ENCODE measurements at regions not wholly inside any gene's neighbourhood (a gene's known extent, or its start where the extent isn't known, plus 50 kb on each side); places are given as distances from the start of the nearest gene placed in this dataset.

GRCh38 chr21:38139380-38140168 is 117.2 kb upstream of the KCNJ15 start:
- TF ChIP-seq, protein P1, sequence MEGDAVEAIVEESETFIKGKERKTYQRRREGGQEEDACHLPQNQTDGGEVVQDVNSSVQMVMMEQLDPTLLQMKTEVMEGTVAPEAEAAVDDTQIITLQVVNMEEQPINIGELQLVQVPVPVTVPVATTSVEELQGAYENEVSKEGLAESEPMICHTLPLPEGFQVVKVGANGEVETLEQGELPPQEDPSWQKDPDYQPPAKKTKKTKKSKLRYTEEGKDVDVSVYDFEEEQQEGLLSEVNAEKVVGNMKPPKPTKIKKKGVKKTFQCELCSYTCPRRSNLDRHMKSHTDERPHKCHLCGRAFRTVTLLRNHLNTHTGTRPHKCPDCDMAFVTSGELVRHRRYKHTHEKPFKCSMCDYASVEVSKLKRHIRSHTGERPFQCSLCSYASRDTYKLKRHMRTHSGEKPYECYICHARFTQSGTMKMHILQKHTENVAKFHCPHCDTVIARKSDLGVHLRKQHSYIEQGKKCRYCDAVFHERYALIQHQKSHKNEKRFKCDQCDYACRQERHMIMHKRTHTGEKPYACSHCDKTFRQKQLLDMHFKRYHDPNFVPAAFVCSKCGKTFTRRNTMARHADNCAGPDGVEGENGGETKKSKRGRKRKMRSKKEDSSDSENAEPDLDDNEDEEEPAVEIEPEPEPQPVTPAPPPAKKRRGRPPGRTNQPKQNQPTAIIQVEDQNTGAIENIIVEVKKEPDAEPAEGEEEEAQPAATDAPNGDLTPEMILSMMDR (IDR thresholded peaks at IDR 0.05) = no peak
- TF ChIP-seq TCF7L2 (IDR thresholded peaks at IDR 0.05; ENCODE audit: low read depth, low read length) (no peak), POLR2AphosphoS5 (IDR thresholded peaks at IDR 0.05; ENCODE audit: low read depth, low read length) (no peak)
- TF ChIP-seq, protein P2, sequence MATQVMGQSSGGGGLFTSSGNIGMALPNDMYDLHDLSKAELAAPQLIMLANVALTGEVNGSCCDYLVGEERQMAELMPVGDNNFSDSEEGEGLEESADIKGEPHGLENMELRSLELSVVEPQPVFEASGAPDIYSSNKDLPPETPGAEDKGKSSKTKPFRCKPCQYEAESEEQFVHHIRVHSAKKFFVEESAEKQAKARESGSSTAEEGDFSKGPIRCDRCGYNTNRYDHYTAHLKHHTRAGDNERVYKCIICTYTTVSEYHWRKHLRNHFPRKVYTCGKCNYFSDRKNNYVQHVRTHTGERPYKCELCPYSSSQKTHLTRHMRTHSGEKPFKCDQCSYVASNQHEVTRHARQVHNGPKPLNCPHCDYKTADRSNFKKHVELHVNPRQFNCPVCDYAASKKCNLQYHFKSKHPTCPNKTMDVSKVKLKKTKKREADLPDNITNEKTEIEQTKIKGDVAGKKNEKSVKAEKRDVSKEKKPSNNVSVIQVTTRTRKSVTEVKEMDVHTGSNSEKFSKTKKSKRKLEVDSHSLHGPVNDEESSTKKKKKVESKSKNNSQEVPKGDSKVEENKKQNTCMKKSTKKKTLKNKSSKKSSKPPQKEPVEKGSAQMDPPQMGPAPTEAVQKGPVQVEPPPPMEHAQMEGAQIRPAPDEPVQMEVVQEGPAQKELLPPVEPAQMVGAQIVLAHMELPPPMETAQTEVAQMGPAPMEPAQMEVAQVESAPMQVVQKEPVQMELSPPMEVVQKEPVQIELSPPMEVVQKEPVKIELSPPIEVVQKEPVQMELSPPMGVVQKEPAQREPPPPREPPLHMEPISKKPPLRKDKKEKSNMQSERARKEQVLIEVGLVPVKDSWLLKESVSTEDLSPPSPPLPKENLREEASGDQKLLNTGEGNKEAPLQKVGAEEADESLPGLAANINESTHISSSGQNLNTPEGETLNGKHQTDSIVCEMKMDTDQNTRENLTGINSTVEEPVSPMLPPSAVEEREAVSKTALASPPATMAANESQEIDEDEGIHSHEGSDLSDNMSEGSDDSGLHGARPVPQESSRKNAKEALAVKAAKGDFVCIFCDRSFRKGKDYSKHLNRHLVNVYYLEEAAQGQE (IDR thresholded peaks at IDR 0.05; ENCODE audit: insufficient read depth in 1 of 2, low read depth in 2 of 2, low read length in 1 of 2) = no peak
